Astrocyte (in vitro differentiated cells and primary cell): ENCODE measurements at regions not wholly inside any gene's neighbourhood (a gene's known extent, or its start where the extent isn't known, plus 50 kb on each side); places are given as distances from the start of the nearest gene placed in this dataset.
"Not testable (repeated sequence)": the region's sequence is repeated elsewhere in the genome, so short reads cannot be mapped to it uniquely, and the experiment has no call there.

Source experiments
- DNase-seq: peaks from one replicate; pipeline ENCODE4 v3.0.0-alpha.2; 2010; ENCODE audit warnings: low read depth
- FAIRE-seq: peaks from 2 replicates; lab custom pipeline; 2011; peaks lifted over from hg19 to GRCh38; lab: Jason Lieb, UNC
- H2AFZ ChIP-seq: 2 replicates; pipeline ENCODE4 v1.6.0; 2012; ENCODE audit warnings: low read depth, low read length, inconsistent platforms
- H3K27ac ChIP-seq: 2 replicates; pipeline ENCODE4 v1.5.1; 2011; ENCODE audit warnings: low read depth, low read length, inconsistent platforms
- H3K27me3 ChIP-seq: 2 replicates; pipeline ENCODE4 v1.6.0; 2011; ENCODE audit warnings: low read length, inconsistent platforms; ENCODE audit not compliant: insufficient read depth
- H3K36me3 ChIP-seq: 2 replicates; pipeline ENCODE4 v1.5.1; 2011; ENCODE audit warnings: low read length, inconsistent platforms; ENCODE audit not compliant: insufficient read depth
- H3K4me1 ChIP-seq: 2 replicates; pipeline ENCODE4 v1.5.1; 2011; ENCODE audit warnings: low read length, inconsistent platforms; ENCODE audit not compliant: insufficient read depth
- H3K4me2 ChIP-seq: 2 replicates; pipeline ENCODE4 v1.6.0; 2012; ENCODE audit warnings: low read length, inconsistent platforms
- H3K4me3 ChIP-seq: 2 replicates; pipeline ENCODE4 v1.5.1; 2011; ENCODE audit warnings: low read depth, mild to moderate bottlenecking, low read length, inconsistent platforms; ENCODE audit not compliant: insufficient read depth
- H3K79me2 ChIP-seq: 2 replicates; pipeline ENCODE4 v1.6.0; 2012; ENCODE audit warnings: mild to moderate bottlenecking, low read length, inconsistent platforms; ENCODE audit not compliant: insufficient read depth
- H3K9ac ChIP-seq: 2 replicates; pipeline ENCODE4 v1.6.0; 2012; ENCODE audit warnings: mild to moderate bottlenecking, low read length, inconsistent platforms
- H3K9me3 ChIP-seq: 2 replicates; pipeline ENCODE4 v1.5.1; 2012; ENCODE audit warnings: low read depth, mild to moderate bottlenecking, low read length, inconsistent platforms; ENCODE audit not compliant: insufficient read depth
- H4K20me1 ChIP-seq: 2 replicates; pipeline ENCODE4 v1.6.0; 2012; ENCODE audit warnings: low read length, inconsistent platforms; ENCODE audit not compliant: insufficient read depth
- H3K27ac Mint-ChIP-seq: one replicate; pipeline ENCODE4 v1.8.0; 2021; ENCODE audit warnings: mild to moderate bottlenecking, mixed read lengths; ENCODE audit not compliant: unreplicated experiment
- H3K27me3 Mint-ChIP-seq: one replicate; pipeline ENCODE4 v1.8.0; 2021; ENCODE audit warnings: low read depth, mixed read lengths; ENCODE audit not compliant: unreplicated experiment
- H3K36me3 Mint-ChIP-seq: one replicate; pipeline ENCODE4 v1.8.0; 2021; ENCODE audit warnings: low read depth, mixed read lengths; ENCODE audit not compliant: unreplicated experiment
- H3K4me1 Mint-ChIP-seq: one replicate; pipeline ENCODE4 v1.8.0; 2021; ENCODE audit warnings: low read depth, mixed read lengths; ENCODE audit not compliant: unreplicated experiment
- H3K4me3 Mint-ChIP-seq: one replicate; pipeline ENCODE4 v1.8.0; 2021; ENCODE audit warnings: mild to moderate bottlenecking, moderate library complexity, mixed read lengths; ENCODE audit not compliant: unreplicated experiment
- H3K9me3 Mint-ChIP-seq: one replicate; pipeline ENCODE4 v1.8.0; 2021; ENCODE audit warnings: mild to moderate bottlenecking, mixed read lengths; ENCODE audit not compliant: unreplicated experiment
- CTCF ChIP-seq: IDR thresholded peaks from 2 replicates; pipeline ENCODE4 v1.5.1; 2011; ENCODE audit warnings: low read depth, mild to moderate bottlenecking, inconsistent platforms, low read length, moderate library complexity; ENCODE audit not compliant: insufficient read depth
- EZH2 ChIP-seq: IDR thresholded peaks from 2 replicates; pipeline ENCODE4 v1.6.1; 2012; ENCODE audit warnings: mild to moderate bottlenecking, low read length, inconsistent platforms; ENCODE audit not compliant: insufficient read depth

- H3K4me3 Mint-ChIP-seq, result no peak overlapping the region
- TF ChIP-seq CTCF (no peak), EZH2 (no peak)
- H3K36me3 Mint-ChIP-seq, result peaks cover 2% of the 10 kb centered on the region
- Histone ChIP-seq H2AFZ (no peak overlapping the region), H3K4me2 (no peak overlapping the region), H3K79me2 (no peaks in the 10 kb centered on the region), H3K9ac (no peak overlapping the region), H3K4me1 (peaks cover 9% of the 10 kb centered on the region), H3K4me3 (no peak overlapping the region), H3K9me3 (no peaks in the 10 kb centered on the region), H4K20me1 (no peaks in the 10 kb centered on the region), H3K27me3 (peaks cover 6% of the 10 kb centered on the region), H3K27ac (no peak overlapping the region), H3K36me3 (no peaks in the 10 kb centered on the region)
- DNase-seq (no peak), FAIRE-seq (no peak)
- H3K4me1 Mint-ChIP-seq, result no peaks in the 10 kb centered on the region
- peaks cover 15% of the 10 kb centered on the region for H3K9me3 Mint-ChIP-seq
- no peak overlapping the region for H3K27ac Mint-ChIP-seq
- peaks cover 31% of the 10 kb centered on the region for H3K27me3 Mint-ChIP-seq
Observed at GRCh38 chr21:36615274-36615964, 83.5 kb upstream of the SIM2 start.

- H3K27ac Mint-ChIP-seq, H3K4me3 Mint-ChIP-seq: not testable (repeated sequence)
- peaks cover 29% of the 10 kb centered on the region for H3K27me3 Mint-ChIP-seq
Observed at GRCh38 chr21:36616773-36617172, 82.1 kb upstream of the SIM2 start.

GRCh38 chr21:36621794-36622193, 77.1 kb upstream of the SIM2 start:
- FAIRE-seq, H3K4me3 Mint-ChIP-seq, H3K79me2 ChIP-seq, H3K9ac ChIP-seq, H3K9me3 Mint-ChIP-seq, H4K20me1 ChIP-seq, H3K27ac Mint-ChIP-seq, DNase-seq, H3K9me3 ChIP-seq, H2AFZ ChIP-seq, H3K36me3 Mint-ChIP-seq, H3K27me3 ChIP-seq, H3K4me2 ChIP-seq, H3K4me3 ChIP-seq, H3K4me1 ChIP-seq, H3K27ac ChIP-seq, H3K4me1 Mint-ChIP-seq, H3K36me3 ChIP-seq: not testable (repeated sequence)
- H3K27me3 Mint-ChIP-seq, result peaks cover 15% of the 10 kb centered on the region

More at GRCh38 chr21:36616773-36617172, 82.1 kb upstream of the SIM2 start:
- H3K4me1 Mint-ChIP-seq, FAIRE-seq, H3K4me2 ChIP-seq, H3K4me1 ChIP-seq, H3K9me3 ChIP-seq, H3K36me3 Mint-ChIP-seq, H4K20me1 ChIP-seq, H3K79me2 ChIP-seq, H3K27me3 ChIP-seq, H3K9ac ChIP-seq, H3K4me3 ChIP-seq, DNase-seq, H3K36me3 ChIP-seq, H2AFZ ChIP-seq, H3K27ac ChIP-seq: not testable (repeated sequence)
- H3K9me3 Mint-ChIP-seq, result peaks cover 15% of the 10 kb centered on the region
